Fibroblast of lung (primary cell): ENCODE measurements at regions not wholly inside any gene's neighbourhood (a gene's known extent, or its start where the extent isn't known, plus 50 kb on each side); places are given as distances from the start of the nearest gene placed in this dataset.

Source experiments
- DNase-seq, 2 donors: peaks; one replicate each; pipeline versions ENCODE4 v3.0.0 to v3.0.0-alpha.2; 2010; ENCODE audit warnings: low read depth in 2 of 2
- H2AFZ ChIP-seq: 2 replicates; pipeline ENCODE4 v1.5.1; 2012; ENCODE audit warnings: low read length, control low read depth, inconsistent platforms
- H3K27ac ChIP-seq: 2 replicates; pipeline ENCODE4 v1.5.1; 2011; ENCODE audit warnings: low read length, control low read depth; ENCODE audit not compliant: insufficient read depth
- H3K27me3 ChIP-seq: 2 replicates; pipeline ENCODE4 v1.5.1; 2011; ENCODE audit warnings: mild to moderate bottlenecking, low read length; ENCODE audit not compliant: control insufficient read depth, insufficient read depth
- H3K36me3 ChIP-seq: 2 replicates; pipeline ENCODE4 v1.5.1; 2011; ENCODE audit warnings: low read length; ENCODE audit not compliant: control insufficient read depth, insufficient read depth
- H3K4me1 ChIP-seq: 2 replicates; pipeline ENCODE4 v1.5.1; 2011; ENCODE audit warnings: low read length; ENCODE audit not compliant: control insufficient read depth, insufficient read depth; ENCODE audit errors: extremely low read depth
- H3K4me2 ChIP-seq: 2 replicates; pipeline ENCODE4 v1.5.1; 2011; ENCODE audit warnings: low read length, control low read depth; ENCODE audit not compliant: insufficient read depth; ENCODE audit errors: extremely low read depth
- H3K4me3 ChIP-seq, 4 experiments: fragments of 200-600 bp in 1 of 4; sonication (generic) in 1 of 4; replicated peaks in 1 of 4; 2 replicates each; pipeline ENCODE4 v1.5.1; 2011 to 2016; ENCODE audit warnings: low read length in 4 of 4, low read depth in 3 of 4, mild to moderate bottlenecking in 3 of 4, control low read depth in 2 of 4, inconsistent platforms in 1 of 4, mixed read lengths in 1 of 4; ENCODE audit not compliant: insufficient read depth in 1 of 4; ENCODE audit errors: control extremely low read depth in 1 of 4
- H3K79me2 ChIP-seq: 2 replicates; pipeline ENCODE4 v1.5.1; 2012; ENCODE audit warnings: mild to moderate bottlenecking, low read length, inconsistent platforms; ENCODE audit not compliant: control insufficient read depth, insufficient read depth
- H3K9ac ChIP-seq: 2 replicates; pipeline ENCODE4 v1.5.1; 2011; ENCODE audit warnings: mild to moderate bottlenecking, low read length, control low read depth; ENCODE audit not compliant: insufficient read depth
- H3K9me3 ChIP-seq: 2 replicates; pipeline ENCODE4 v1.5.1; 2012; ENCODE audit warnings: low read depth, low read length; ENCODE audit not compliant: control insufficient read depth, insufficient read depth
- H4K20me1 ChIP-seq: 2 replicates; pipeline ENCODE4 v1.5.1; 2011; ENCODE audit warnings: low read length; ENCODE audit not compliant: control insufficient read depth, insufficient read depth; ENCODE audit errors: extremely low read depth
- CTCF ChIP-seq, 2 donors: IDR thresholded peaks in 1 of 2; conservative IDR thresholded peaks in 1 of 2; 1 replicate in 1 of 2; 2 replicates in 1 of 2; pipeline ENCODE4 v1.5.1; 2011 to 2012; ENCODE audit warnings: low read length in 2 of 2, control low read depth in 1 of 2, inconsistent platforms in 1 of 2, low read depth in 1 of 2, mild to moderate bottlenecking in 1 of 2
- EZH2 ChIP-seq: IDR thresholded peaks from 2 replicates; pipeline ENCODE4 v1.5.1; 2012; ENCODE audit warnings: low read length, control low read depth, mild to moderate bottlenecking; ENCODE audit errors: missing control alignments

DNA sequence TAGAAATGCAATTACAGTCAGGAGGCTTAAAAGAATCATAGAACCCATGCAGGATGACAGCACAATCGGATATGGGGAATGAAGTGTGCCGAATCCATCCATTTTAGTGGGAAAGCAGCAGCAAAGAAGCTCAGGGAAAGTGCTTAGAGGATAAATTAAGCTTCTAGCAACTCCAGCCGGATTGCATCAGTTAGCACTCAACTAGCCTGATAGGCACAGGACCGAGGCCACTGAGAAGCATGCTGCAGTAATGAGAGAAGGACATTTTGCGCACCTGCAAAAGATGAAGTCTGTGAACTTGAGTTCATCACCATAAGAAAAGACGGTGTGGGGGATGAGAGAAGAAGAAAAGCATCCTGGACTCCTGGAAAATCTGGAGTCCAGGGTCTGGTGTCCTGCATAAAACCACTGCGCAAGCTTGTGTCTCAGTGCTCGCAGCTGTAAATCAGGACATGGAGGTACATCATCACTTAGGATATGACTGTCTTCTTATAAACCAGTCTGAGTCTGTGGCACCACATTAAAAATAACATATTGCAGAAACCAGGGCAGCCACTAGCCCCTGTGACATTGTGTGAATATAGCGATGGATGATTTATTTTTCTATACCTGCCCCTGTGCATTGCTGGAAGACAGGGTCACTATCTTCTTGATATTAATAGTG is 665.5 kb upstream of the SOX11 start:
- H3K9ac ChIP-seq: no peak overlapping the region
- TF ChIP-seq EZH2 (no peak), CTCF (conservative IDR thresholded peaks at IDR 0.05 in 1 of 2, IDR thresholded peaks at IDR 0.05 in 1 of 2; ENCODE audit: low read depth in 1 of 2, low read length in 2 of 2) (no peak)
- no peaks in the 10 kb centered on the region for H3K27me3 ChIP-seq

DNA sequence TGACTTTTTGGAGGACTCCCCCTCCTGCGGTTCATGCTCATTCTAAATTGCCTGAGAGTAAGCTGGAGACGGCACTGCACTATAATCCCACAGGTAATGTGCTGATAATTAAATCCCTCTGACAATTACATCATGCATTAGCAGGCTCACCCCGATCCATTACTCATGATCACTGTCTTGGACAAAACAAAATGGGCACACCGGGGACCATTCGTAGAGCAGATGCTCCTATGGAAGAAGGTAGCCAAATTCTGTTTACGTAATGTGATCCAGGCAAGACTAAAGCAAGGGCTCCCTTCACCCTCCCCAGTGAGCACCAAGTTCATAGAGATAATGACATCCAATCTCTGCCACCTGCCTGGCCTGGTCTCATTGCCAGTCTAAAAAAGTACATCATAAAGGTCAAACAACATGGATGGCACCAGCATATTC is 657.1 kb upstream of the SOX11 start:
- Histone ChIP-seq H3K9ac (no peak overlapping the region), H2AFZ (no peak overlapping the region), H3K9me3 (no peaks in the 10 kb centered on the region), H3K4me3 (no peak overlapping the region), H3K27me3 (no peaks in the 10 kb centered on the region), H4K20me1 (no peaks in the 10 kb centered on the region), H3K27ac (no peak overlapping the region), H3K4me1 (no peaks in the 10 kb centered on the region), H3K4me2 (no peak overlapping the region), H3K79me2 (no peaks in the 10 kb centered on the region), H3K36me3 (no peaks in the 10 kb centered on the region)
- DNase-seq: no peak
- TF ChIP-seq CTCF (conservative IDR thresholded peaks at IDR 0.05 in 1 of 2, IDR thresholded peaks at IDR 0.05 in 1 of 2; ENCODE audit: low read depth in 1 of 2, low read length in 2 of 2): no peak
- no peak for TF ChIP-seq EZH2

More for the DNA sequence above, 665.5 kb upstream of the SOX11 start:
- no peaks in the 10 kb centered on the region for H4K20me1 ChIP-seq
- peaks cover 5% of the 10 kb centered on the region for H3K9me3 ChIP-seq
- H2AFZ ChIP-seq: no peak overlapping the region
- H3K27ac ChIP-seq: no peak overlapping the region
- H3K4me2 ChIP-seq: no peak overlapping the region
- DNase-seq: no peak
- no peaks in the 10 kb centered on the region for H3K4me1 ChIP-seq
- H3K36me3 ChIP-seq: no peaks in the 10 kb centered on the region
- H3K79me2 ChIP-seq: no peaks in the 10 kb centered on the region
- H3K4me3 ChIP-seq: no peak overlapping the region

- Histone ChIP-seq H3K4me1 (no peaks in the 10 kb centered on the region), H3K79me2 (no peaks in the 10 kb centered on the region), H3K27ac (no peak overlapping the region), H3K4me2 (no peak overlapping the region), H4K20me1 (no peaks in the 10 kb centered on the region), H3K27me3 (no peaks in the 10 kb centered on the region), H3K36me3 (no peaks in the 10 kb centered on the region), H2AFZ (no peak overlapping the region), H3K9ac (no peak overlapping the region), H3K4me3 (no peak overlapping the region), H3K9me3 (no peaks in the 10 kb centered on the region)
- TF ChIP-seq EZH2: no peak
- no peak for TF ChIP-seq CTCF (conservative IDR thresholded peaks at IDR 0.05 in 1 of 2, IDR thresholded peaks at IDR 0.05 in 1 of 2; ENCODE audit: low read depth in 1 of 2, low read length in 2 of 2)
- DNase-seq: no peak
Measured at GRCh38 chr2:5036256-5036655, 655.9 kb upstream of the SOX11 start.
